ENCODE measurements at regions not wholly inside any gene's neighbourhood (a gene's known extent, or its start where the extent isn't known, plus 50 kb on each side); places are given as distances from the start of the nearest gene placed in this dataset.

GRCh38 chr20:52688345-52688744, 283.8 kb upstream of the TSHZ2 start:
- Histone ChIP-seq H3K27ac (ENCODE audit: low read depth in 1 of 2, low read length in 2 of 2) (no peak overlapping the region), H3K4me3 (replicated peaks in 1 of 3; ENCODE audit: low read depth in 2 of 3, low read length in 3 of 3) (no peak overlapping the region), H2AFZ (ENCODE audit: insufficient read depth, low read depth, low read length, poor library complexity, severe bottlenecking) (no peak overlapping the region), H3K4me1 (ENCODE audit: control insufficient read depth in 1 of 2, insufficient read depth in 2 of 2, low read length in 2 of 2) (peaks cover 10 to 12% of the 10 kb centered on the region in 2 donors), H4K20me1 (ENCODE audit: insufficient read depth, low read length) (no peaks in the 10 kb centered on the region), H3K9me3 (replicated peaks in 1 of 2; ENCODE audit: control insufficient read depth in 1 of 2, insufficient read depth in 1 of 2, low read length in 2 of 2) (peaks cover 0 to 11% of the 10 kb centered on the region in 2 donors), H3K4me2 (replicated peaks; ENCODE audit: extremely low read depth, low read length, poor library complexity, severe bottlenecking) (no peak overlapping the region), H3K36me3 (replicated peaks in 1 of 2; ENCODE audit: control insufficient read depth in 1 of 2, insufficient read depth in 2 of 2, low read length in 2 of 2) (no peaks in the 10 kb centered on the region), H3K27me3 (ENCODE audit: control insufficient read depth in 2 of 2, insufficient read depth in 2 of 2, low read length in 2 of 2) (no peaks in the 10 kb centered on the region), H3K79me2 (ENCODE audit: insufficient read depth, low read length) (no peaks in the 10 kb centered on the region), H3K9ac (ENCODE audit: insufficient read depth, low read length, poor library complexity, severe bottlenecking) (no peak overlapping the region)
- DNase-seq: no peak
- Mint-ChIP-seq H3K27ac (no peak overlapping the region), H3K9me3 (peaks cover 6 to 22% (median 14%) of the 10 kb centered on the region in 7 donors), H3K27me3 (ENCODE audit: low read depth in 3 of 3) (peaks cover 2 to 5% (median 4%) of the 10 kb centered on the region in 3 donors), H3K36me3 (no peaks in the 10 kb centered on the region), H3K4me1 (peaks cover 11% of the 10 kb centered on the region), H3K4me3 (no peak overlapping the region)
- intact Hi-C loops (cut with micrococcal nuclease): no loop called here
- TF ChIP-seq, protein P1, sequence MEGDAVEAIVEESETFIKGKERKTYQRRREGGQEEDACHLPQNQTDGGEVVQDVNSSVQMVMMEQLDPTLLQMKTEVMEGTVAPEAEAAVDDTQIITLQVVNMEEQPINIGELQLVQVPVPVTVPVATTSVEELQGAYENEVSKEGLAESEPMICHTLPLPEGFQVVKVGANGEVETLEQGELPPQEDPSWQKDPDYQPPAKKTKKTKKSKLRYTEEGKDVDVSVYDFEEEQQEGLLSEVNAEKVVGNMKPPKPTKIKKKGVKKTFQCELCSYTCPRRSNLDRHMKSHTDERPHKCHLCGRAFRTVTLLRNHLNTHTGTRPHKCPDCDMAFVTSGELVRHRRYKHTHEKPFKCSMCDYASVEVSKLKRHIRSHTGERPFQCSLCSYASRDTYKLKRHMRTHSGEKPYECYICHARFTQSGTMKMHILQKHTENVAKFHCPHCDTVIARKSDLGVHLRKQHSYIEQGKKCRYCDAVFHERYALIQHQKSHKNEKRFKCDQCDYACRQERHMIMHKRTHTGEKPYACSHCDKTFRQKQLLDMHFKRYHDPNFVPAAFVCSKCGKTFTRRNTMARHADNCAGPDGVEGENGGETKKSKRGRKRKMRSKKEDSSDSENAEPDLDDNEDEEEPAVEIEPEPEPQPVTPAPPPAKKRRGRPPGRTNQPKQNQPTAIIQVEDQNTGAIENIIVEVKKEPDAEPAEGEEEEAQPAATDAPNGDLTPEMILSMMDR (IDR thresholded peaks at IDR 0.05): no peak
- 92% methylated on average over 1 of the region's 2 CpGs for WGBS (ENCODE audit: insufficient coverage)

DNA sequence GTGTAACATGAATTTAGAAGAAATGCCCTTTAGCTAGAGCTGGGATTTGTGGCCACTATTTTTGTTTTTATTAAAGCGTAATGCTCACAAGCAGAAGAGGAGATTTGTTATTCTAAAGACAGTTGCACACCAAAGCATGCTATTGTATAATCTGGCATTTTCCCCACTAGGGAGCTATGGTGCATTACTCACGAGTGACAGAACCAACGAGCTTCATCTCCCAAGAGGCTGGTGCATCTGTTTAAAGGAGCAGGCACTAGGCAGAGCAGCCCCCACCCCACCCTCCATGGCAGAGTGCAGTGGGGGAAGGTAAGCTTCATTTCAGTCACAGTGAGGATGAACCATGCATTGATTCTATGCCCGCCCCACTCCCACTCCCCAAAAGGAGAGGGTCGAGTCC, 287.3 kb upstream of the TSHZ2 start:
- Histone ChIP-seq H3K36me3 (replicated peaks in 1 of 2; ENCODE audit: control insufficient read depth in 1 of 2, insufficient read depth in 2 of 2, low read length in 2 of 2) (no peaks in the 10 kb centered on the region), H4K20me1 (ENCODE audit: insufficient read depth, low read length) (no peaks in the 10 kb centered on the region), H3K4me3 (replicated peaks in 1 of 3; ENCODE audit: low read depth in 2 of 3, low read length in 3 of 3) (no peak overlapping the region), H3K9ac (ENCODE audit: insufficient read depth, low read length, poor library complexity, severe bottlenecking) (no peak overlapping the region), H3K4me2 (replicated peaks; ENCODE audit: extremely low read depth, low read length, poor library complexity, severe bottlenecking) (no peak overlapping the region), H2AFZ (ENCODE audit: insufficient read depth, low read depth, low read length, poor library complexity, severe bottlenecking) (no peak overlapping the region), H3K79me2 (ENCODE audit: insufficient read depth, low read length) (no peaks in the 10 kb centered on the region), H3K27ac (ENCODE audit: low read depth in 1 of 2, low read length in 2 of 2) (no peak overlapping the region), H3K4me1 (ENCODE audit: control insufficient read depth in 1 of 2, insufficient read depth in 2 of 2, low read length in 2 of 2) (peaks cover 24 to 32% of the 10 kb centered on the region in 2 donors), H3K27me3 (ENCODE audit: control insufficient read depth in 2 of 2, insufficient read depth in 2 of 2, low read length in 2 of 2) (no peaks in the 10 kb centered on the region), H3K9me3 (replicated peaks in 1 of 2; ENCODE audit: control insufficient read depth in 1 of 2, insufficient read depth in 1 of 2, low read length in 2 of 2) (peaks cover 0 to 6% of the 10 kb centered on the region in 2 donors)
- no peak overlapping the region for H3K4me3 Mint-ChIP-seq
- peaks cover 4 to 23% (median 11%) of the 10 kb centered on the region in 7 donors for H3K9me3 Mint-ChIP-seq
- WGBS (ENCODE audit: insufficient coverage): 20% methylated on average over 1 of the region's 5 CpGs
- H3K4me1 Mint-ChIP-seq: peaks cover 23% of the 10 kb centered on the region
- DNase-seq: no peak
- TF ChIP-seq, protein P1 (IDR thresholded peaks at IDR 0.05): no peak
- peaks cover 2 to 5% (median 3%) of the 10 kb centered on the region in 3 donors for H3K27me3 Mint-ChIP-seq (ENCODE audit: low read depth in 3 of 3)
- H3K36me3 Mint-ChIP-seq: peaks cover 0 to 5% of the 10 kb centered on the region in 2 donors
- no peak overlapping the region for H3K27ac Mint-ChIP-seq
- intact Hi-C loops (cut with micrococcal nuclease): no loop called here

All from CD14-positive monocyte (primary cell).